NT2/D1 (cell line): ENCODE measurements at regions not wholly inside any gene's neighbourhood (a gene's known extent, or its start where the extent isn't known, plus 50 kb on each side); places are given as distances from the start of the nearest gene placed in this dataset.

ENCODE experiments used
- DNase-seq: peaks from one replicate; pipeline ENCODE4 v3.0.0-alpha.2; 2011; ENCODE audit warnings: low read depth, low spot score
- H3K27me3 ChIP-seq: 2 replicates; pipeline ENCODE4 v1.6.0; 2011; ENCODE audit warnings: mild to moderate bottlenecking; ENCODE audit not compliant: insufficient read length, insufficient read depth
- H3K36me3 ChIP-seq: 2 replicates; pipeline ENCODE4 v1.6.1; 2011; ENCODE audit warnings: mild to moderate bottlenecking, low read length, mixed read lengths; ENCODE audit not compliant: insufficient read depth, insufficient read length
- H3K4me1 ChIP-seq: 2 replicates; pipeline ENCODE4 v1.5.1; 2011; ENCODE audit not compliant: insufficient read depth, insufficient read length
- H3K4me3 ChIP-seq: 2 replicates; pipeline ENCODE4 v1.5.1; 2011; ENCODE audit warnings: low read depth; ENCODE audit not compliant: insufficient read length
- H3K9ac ChIP-seq: 2 replicates; pipeline ENCODE4 v1.6.0; 2011; ENCODE audit warnings: low read depth; ENCODE audit not compliant: insufficient read length
- H3K9me3 ChIP-seq: 2 replicates; pipeline ENCODE4 v1.5.1; 2011; ENCODE audit warnings: mild to moderate bottlenecking, low read length; ENCODE audit not compliant: insufficient read depth
- SUZ12 ChIP-seq: IDR thresholded peaks from 2 replicates; pipeline ENCODE4 v1.6.1; 2011; ENCODE audit not compliant: insufficient read length, insufficient read depth; ENCODE audit errors: extremely low read depth
- YY1 ChIP-seq: IDR thresholded peaks from 2 replicates; pipeline ENCODE4 v1.6.1; 2011; ENCODE audit not compliant: insufficient read length, insufficient read depth
- ZNF274 ChIP-seq: IDR thresholded peaks from 2 replicates; pipeline ENCODE4 v1.6.1; 2011; ENCODE audit warnings: mild to moderate bottlenecking, low read depth, low read length

GRCh38 chr20:24366336-24367004, 103.0 kb upstream of the SYNDIG1 start:
- DNase-seq, result no peak
- Histone ChIP-seq H3K4me1 (no peaks in the 10 kb centered on the region), H3K27me3 (no peaks in the 10 kb centered on the region), H3K9ac (no peak overlapping the region), H3K4me3 (no peak overlapping the region), H3K36me3 (no peaks in the 10 kb centered on the region), H3K9me3 (peaks cover 15% of the 10 kb centered on the region; the same call in 1 of the 2 replicates)
- TF ChIP-seq SUZ12, result no peak
- TF ChIP-seq YY1, result no peak
- no peak for TF ChIP-seq ZNF274

GRCh38 chr20:24365670-24366069, 103.8 kb upstream of the SYNDIG1 start:
- no peaks in the 10 kb centered on the region for H3K4me1 ChIP-seq
- DNase-seq, result no peak
- H3K36me3 ChIP-seq, result no peaks in the 10 kb centered on the region
- peaks cover 20% of the 10 kb centered on the region; the same call in 1 of the 2 replicates for H3K9me3 ChIP-seq
- TF ChIP-seq YY1 (no peak), SUZ12 (no peak), ZNF274 (no peak)
- H3K4me3 ChIP-seq, result no peak overlapping the region
- H3K9ac ChIP-seq, result no peak overlapping the region
- H3K27me3 ChIP-seq, result no peaks in the 10 kb centered on the region

GRCh38 chr20:24364482-24364881, 104.9 kb upstream of the SYNDIG1 start:
- no peak for DNase-seq
- H3K4me1 ChIP-seq, result no peaks in the 10 kb centered on the region
- no peak overlapping the region for H3K9ac ChIP-seq
- no peak overlapping the region for H3K4me3 ChIP-seq
- no peak for TF ChIP-seq YY1
- no peak for TF ChIP-seq ZNF274
- no peak for TF ChIP-seq SUZ12
- H3K9me3 ChIP-seq, result peaks cover 20% of the 10 kb centered on the region; the same call in 1 of the 2 replicates
- H3K27me3 ChIP-seq, result no peaks in the 10 kb centered on the region
- H3K36me3 ChIP-seq, result no peaks in the 10 kb centered on the region

GRCh38 chr20:24363031-24363430, 106.4 kb upstream of the SYNDIG1 start:
- no peak for DNase-seq
- TF ChIP-seq YY1, result no peak
- no peak for TF ChIP-seq ZNF274
- no peak for TF ChIP-seq SUZ12
- Histone ChIP-seq H3K27me3 (no peaks in the 10 kb centered on the region), H3K9me3 (peaks cover 20% of the 10 kb centered on the region; the same call in 1 of the 2 replicates), H3K4me3 (no peak overlapping the region), H3K4me1 (no peaks in the 10 kb centered on the region), H3K9ac (no peak overlapping the region), H3K36me3 (no peaks in the 10 kb centered on the region)

- Histone ChIP-seq H3K9me3 (peaks cover 20% of the 10 kb centered on the region; the same call in 1 of the 2 replicates), H3K4me3 (no peak overlapping the region), H3K4me1 (no peaks in the 10 kb centered on the region), H3K27me3 (no peaks in the 10 kb centered on the region), H3K36me3 (no peaks in the 10 kb centered on the region), H3K9ac (no peak overlapping the region)
- no peak for TF ChIP-seq ZNF274
- no peak for TF ChIP-seq YY1
- no peak for DNase-seq
These were observed 107.3 kb upstream of the SYNDIG1 start for GRCh38 chr20:24362080-24362479.

- TF ChIP-seq SUZ12 (no peak), ZNF274 (no peak), YY1 (no peak)
- Histone ChIP-seq H3K36me3 (no peaks in the 10 kb centered on the region), H3K9ac (no peak overlapping the region), H3K27me3 (no peaks in the 10 kb centered on the region), H3K4me1 (no peaks in the 10 kb centered on the region), H3K4me3 (no peak overlapping the region), H3K9me3 (peaks cover 20% of the 10 kb centered on the region; the same call in 1 of the 2 replicates)
- no peak for DNase-seq
These were observed 107.9 kb upstream of the SYNDIG1 start for GRCh38 chr20:24361541-24361940.

- Histone ChIP-seq H3K4me3 (no peak overlapping the region), H3K9ac (no peak overlapping the region), H3K27me3 (no peaks in the 10 kb centered on the region), H3K36me3 (no peaks in the 10 kb centered on the region), H3K4me1 (no peaks in the 10 kb centered on the region), H3K9me3 (peaks cover 20% of the 10 kb centered on the region; the same call in 1 of the 2 replicates)
- no peak for DNase-seq
- TF ChIP-seq YY1, result no peak
- TF ChIP-seq ZNF274, result no peak
- no peak for TF ChIP-seq SUZ12
These were observed 108.9 kb upstream of the SYNDIG1 start for GRCh38 chr20:24360531-24360930.
